GM18907 (cell line): ENCODE measurements at regions not wholly inside any gene's neighbourhood (a gene's known extent, or its start where the extent isn't known, plus 50 kb on each side); places are given as distances from the start of the nearest gene placed in this dataset.

ENCODE experiments used
- ATAC-seq: cut with Tn5 transposase; IDR thresholded peaks from one replicate; pipeline ENCODE4 v1.9.1; 2021; ENCODE audit warnings: mild to moderate bottlenecking, moderate library complexity; ENCODE audit not compliant: unreplicated experiment

- peak; percentile 52 for ATAC-seq
Observed at GRCh38 chr1:178973652-178974101, 52.0 kb upstream of the FAM20B start.
